ENCODE measurements at regions not wholly inside any gene's neighbourhood (a gene's known extent, or its start where the extent isn't known, plus 50 kb on each side); places are given as distances from the start of the nearest gene placed in this dataset.

- TF ChIP-seq CTCF (IDR thresholded peaks at IDR 0.05), result no peak
- H3K27ac ChIP-seq, result no peak overlapping the region
- no peaks in the 10 kb centered on the region for H3K79me2 ChIP-seq
- no peak overlapping the region for H3K4me3 ChIP-seq (ENCODE audit: low read depth, low read length)
- no peaks in the 10 kb centered on the region for H3K27me3 ChIP-seq (ENCODE audit: control insufficient read depth, insufficient read depth, low read length)
- H3K9me3 ChIP-seq (ENCODE audit: control insufficient read depth, low read length), result no peaks in the 10 kb centered on the region
- H3K4me2 ChIP-seq (ENCODE audit: low read length), result no peak overlapping the region
- no peak overlapping the region for H2AFZ ChIP-seq
- H3K4me1 ChIP-seq, result no peaks in the 10 kb centered on the region
- no peak overlapping the region for H3K9ac ChIP-seq
- no peaks in the 10 kb centered on the region for H3K36me3 ChIP-seq (ENCODE audit: control insufficient read depth, insufficient read depth, low read length)
Observed at GRCh38 chr14:58724702-58725101, 86.9 kb downstream of the DACT1 start.

GRCh38 chr14:58725226-58725625, 87.5 kb downstream of the DACT1 start:
- no peaks in the 10 kb centered on the region for H3K79me2 ChIP-seq
- no peak overlapping the region for H3K4me3 ChIP-seq (ENCODE audit: low read depth, low read length)
- no peaks in the 10 kb centered on the region for H3K4me1 ChIP-seq
- no peak overlapping the region for H2AFZ ChIP-seq
- H3K9ac ChIP-seq, result no peak overlapping the region
- no peaks in the 10 kb centered on the region for H3K9me3 ChIP-seq (ENCODE audit: control insufficient read depth, low read length)
- no peaks in the 10 kb centered on the region for H3K36me3 ChIP-seq (ENCODE audit: control insufficient read depth, insufficient read depth, low read length)
- H3K27ac ChIP-seq, result no peak overlapping the region
- no peak overlapping the region for H3K4me2 ChIP-seq (ENCODE audit: low read length)
- no peak for TF ChIP-seq CTCF (IDR thresholded peaks at IDR 0.05)
- no peaks in the 10 kb centered on the region for H3K27me3 ChIP-seq (ENCODE audit: control insufficient read depth, insufficient read depth, low read length)

- no peak for TF ChIP-seq CTCF (IDR thresholded peaks at IDR 0.05)
- no peak overlapping the region for H3K4me2 ChIP-seq (ENCODE audit: low read length)
Observed at GRCh38 chr14:58725871-58726270, 88.1 kb downstream of the DACT1 start.

GRCh38 chr14:58730792-58731464, 93.2 kb downstream of the DACT1 start:
- Histone ChIP-seq H3K79me2 (no peaks in the 10 kb centered on the region), H3K4me2 (ENCODE audit: low read length) (no peak overlapping the region), H3K27me3 (ENCODE audit: control insufficient read depth, insufficient read depth, low read length) (no peaks in the 10 kb centered on the region), H3K4me3 (ENCODE audit: low read depth, low read length) (no peak overlapping the region), H3K36me3 (ENCODE audit: control insufficient read depth, insufficient read depth, low read length) (no peaks in the 10 kb centered on the region), H3K9me3 (ENCODE audit: control insufficient read depth, low read length) (no peaks in the 10 kb centered on the region), H3K27ac (no peak overlapping the region), H3K9ac (no peak overlapping the region), H3K4me1 (no peaks in the 10 kb centered on the region), H2AFZ (no peak overlapping the region)
- TF ChIP-seq CTCF (IDR thresholded peaks at IDR 0.05), result no peak

More at GRCh38 chr14:58725871-58726270, 88.1 kb downstream of the DACT1 start:
- Histone ChIP-seq H3K9ac (no peak overlapping the region), H2AFZ (no peak overlapping the region), H3K27ac (no peak overlapping the region), H3K36me3 (ENCODE audit: control insufficient read depth, insufficient read depth, low read length) (no peaks in the 10 kb centered on the region), H3K4me1 (no peaks in the 10 kb centered on the region), H3K27me3 (ENCODE audit: control insufficient read depth, insufficient read depth, low read length) (no peaks in the 10 kb centered on the region), H3K79me2 (no peaks in the 10 kb centered on the region), H3K4me3 (ENCODE audit: low read depth, low read length) (no peak overlapping the region), H3K9me3 (ENCODE audit: control insufficient read depth, low read length) (no peaks in the 10 kb centered on the region)

All from parathyroid adenoma (tissue), 2 donors.